Astrocyte (in vitro differentiated cells and primary cell): ENCODE measurements at regions not wholly inside any gene's neighbourhood (a gene's known extent, or its start where the extent isn't known, plus 50 kb on each side); places are given as distances from the start of the nearest gene placed in this dataset.

Experiments used
- DNase-seq: peaks from one replicate; pipeline ENCODE4 v3.0.0-alpha.2; 2010; ENCODE audit warnings: low read depth
- FAIRE-seq: peaks from 2 replicates; lab custom pipeline; 2011; peaks lifted over from hg19 to GRCh38; lab: Jason Lieb, UNC
- H2AFZ ChIP-seq: 2 replicates; pipeline ENCODE4 v1.6.0; 2012; ENCODE audit warnings: low read depth, low read length, inconsistent platforms
- H3K27ac ChIP-seq: 2 replicates; pipeline ENCODE4 v1.5.1; 2011; ENCODE audit warnings: low read depth, low read length, inconsistent platforms
- H3K27me3 ChIP-seq: 2 replicates; pipeline ENCODE4 v1.6.0; 2011; ENCODE audit warnings: low read length, inconsistent platforms; ENCODE audit not compliant: insufficient read depth
- H3K36me3 ChIP-seq: 2 replicates; pipeline ENCODE4 v1.5.1; 2011; ENCODE audit warnings: low read length, inconsistent platforms; ENCODE audit not compliant: insufficient read depth
- H3K4me1 ChIP-seq: 2 replicates; pipeline ENCODE4 v1.5.1; 2011; ENCODE audit warnings: low read length, inconsistent platforms; ENCODE audit not compliant: insufficient read depth
- H3K4me2 ChIP-seq: 2 replicates; pipeline ENCODE4 v1.6.0; 2012; ENCODE audit warnings: low read length, inconsistent platforms
- H3K4me3 ChIP-seq: 2 replicates; pipeline ENCODE4 v1.5.1; 2011; ENCODE audit warnings: low read depth, mild to moderate bottlenecking, low read length, inconsistent platforms; ENCODE audit not compliant: insufficient read depth
- H3K79me2 ChIP-seq: 2 replicates; pipeline ENCODE4 v1.6.0; 2012; ENCODE audit warnings: mild to moderate bottlenecking, low read length, inconsistent platforms; ENCODE audit not compliant: insufficient read depth
- H3K9ac ChIP-seq: 2 replicates; pipeline ENCODE4 v1.6.0; 2012; ENCODE audit warnings: mild to moderate bottlenecking, low read length, inconsistent platforms
- H3K9me3 ChIP-seq: 2 replicates; pipeline ENCODE4 v1.5.1; 2012; ENCODE audit warnings: low read depth, mild to moderate bottlenecking, low read length, inconsistent platforms; ENCODE audit not compliant: insufficient read depth
- H4K20me1 ChIP-seq: 2 replicates; pipeline ENCODE4 v1.6.0; 2012; ENCODE audit warnings: low read length, inconsistent platforms; ENCODE audit not compliant: insufficient read depth
- H3K27ac Mint-ChIP-seq: one replicate; pipeline ENCODE4 v1.8.0; 2021; ENCODE audit warnings: mild to moderate bottlenecking, mixed read lengths; ENCODE audit not compliant: unreplicated experiment
- H3K27me3 Mint-ChIP-seq: one replicate; pipeline ENCODE4 v1.8.0; 2021; ENCODE audit warnings: low read depth, mixed read lengths; ENCODE audit not compliant: unreplicated experiment
- H3K36me3 Mint-ChIP-seq: one replicate; pipeline ENCODE4 v1.8.0; 2021; ENCODE audit warnings: low read depth, mixed read lengths; ENCODE audit not compliant: unreplicated experiment
- H3K4me1 Mint-ChIP-seq: one replicate; pipeline ENCODE4 v1.8.0; 2021; ENCODE audit warnings: low read depth, mixed read lengths; ENCODE audit not compliant: unreplicated experiment
- H3K4me3 Mint-ChIP-seq: one replicate; pipeline ENCODE4 v1.8.0; 2021; ENCODE audit warnings: mild to moderate bottlenecking, moderate library complexity, mixed read lengths; ENCODE audit not compliant: unreplicated experiment
- H3K9me3 Mint-ChIP-seq: one replicate; pipeline ENCODE4 v1.8.0; 2021; ENCODE audit warnings: mild to moderate bottlenecking, mixed read lengths; ENCODE audit not compliant: unreplicated experiment
- EZH2 ChIP-seq: IDR thresholded peaks from 2 replicates; pipeline ENCODE4 v1.6.1; 2012; ENCODE audit warnings: mild to moderate bottlenecking, low read length, inconsistent platforms; ENCODE audit not compliant: insufficient read depth
- TF ChIP-seq, protein P1 (sequence below): IDR thresholded peaks from 2 replicates; pipeline ENCODE4 v1.5.1; 2011; ENCODE audit warnings: low read depth, mild to moderate bottlenecking, inconsistent platforms, low read length, moderate library complexity; ENCODE audit not compliant: insufficient read depth

- Histone ChIP-seq H3K4me2 (no peak overlapping the region), H4K20me1 (no peaks in the 10 kb centered on the region), H3K4me1 (no peaks in the 10 kb centered on the region), H2AFZ (no peak overlapping the region), H3K9ac (no peak overlapping the region), H3K27ac (no peak overlapping the region), H3K27me3 (no peaks in the 10 kb centered on the region), H3K9me3 (no peaks in the 10 kb centered on the region), H3K4me3 (no peak overlapping the region), H3K79me2 (no peaks in the 10 kb centered on the region), H3K36me3 (no peaks in the 10 kb centered on the region)
- DNase-seq (no peak), FAIRE-seq (no peak)
- Mint-ChIP-seq H3K36me3 (no peaks in the 10 kb centered on the region), H3K4me3 (no peak overlapping the region), H3K27ac (no peak overlapping the region), H3K27me3 (peaks cover 8% of the 10 kb centered on the region), H3K4me1 (no peaks in the 10 kb centered on the region), H3K9me3 (peaks cover 2% of the 10 kb centered on the region)
- TF ChIP-seq EZH2, result no peak
- TF ChIP-seq, protein P1, sequence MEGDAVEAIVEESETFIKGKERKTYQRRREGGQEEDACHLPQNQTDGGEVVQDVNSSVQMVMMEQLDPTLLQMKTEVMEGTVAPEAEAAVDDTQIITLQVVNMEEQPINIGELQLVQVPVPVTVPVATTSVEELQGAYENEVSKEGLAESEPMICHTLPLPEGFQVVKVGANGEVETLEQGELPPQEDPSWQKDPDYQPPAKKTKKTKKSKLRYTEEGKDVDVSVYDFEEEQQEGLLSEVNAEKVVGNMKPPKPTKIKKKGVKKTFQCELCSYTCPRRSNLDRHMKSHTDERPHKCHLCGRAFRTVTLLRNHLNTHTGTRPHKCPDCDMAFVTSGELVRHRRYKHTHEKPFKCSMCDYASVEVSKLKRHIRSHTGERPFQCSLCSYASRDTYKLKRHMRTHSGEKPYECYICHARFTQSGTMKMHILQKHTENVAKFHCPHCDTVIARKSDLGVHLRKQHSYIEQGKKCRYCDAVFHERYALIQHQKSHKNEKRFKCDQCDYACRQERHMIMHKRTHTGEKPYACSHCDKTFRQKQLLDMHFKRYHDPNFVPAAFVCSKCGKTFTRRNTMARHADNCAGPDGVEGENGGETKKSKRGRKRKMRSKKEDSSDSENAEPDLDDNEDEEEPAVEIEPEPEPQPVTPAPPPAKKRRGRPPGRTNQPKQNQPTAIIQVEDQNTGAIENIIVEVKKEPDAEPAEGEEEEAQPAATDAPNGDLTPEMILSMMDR, result no peak
Observed at GRCh38 chr15:52943746-52944145, 153.6 kb upstream of the ONECUT1 start.

DNA sequence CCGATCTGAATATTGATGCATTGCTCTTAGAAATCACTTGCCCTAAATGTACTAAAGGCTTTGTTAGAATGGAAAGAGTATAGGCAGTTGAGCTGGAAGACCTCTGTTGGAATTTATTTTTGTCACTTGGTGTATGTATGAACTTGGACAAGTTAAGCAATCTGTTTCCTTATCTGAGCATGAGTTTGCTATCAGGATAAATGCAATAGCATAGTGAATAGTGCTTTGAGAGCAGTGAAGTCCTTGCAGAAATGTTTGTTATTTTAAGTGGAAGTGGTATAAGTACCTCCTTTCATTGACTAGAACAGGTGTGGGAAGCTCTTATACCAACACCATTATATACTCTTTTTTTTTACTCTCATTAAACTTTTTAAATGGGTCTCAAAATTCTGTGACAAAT, 146.4 kb upstream of the ONECUT1 start:
- DNase-seq (no peak), FAIRE-seq (no peak)
- H3K36me3 ChIP-seq, result no peaks in the 10 kb centered on the region
- no peak overlapping the region for H3K9ac ChIP-seq
- H3K4me1 ChIP-seq, result no peaks in the 10 kb centered on the region
- no peak overlapping the region for H3K4me3 ChIP-seq
- Mint-ChIP-seq H3K4me1 (no peaks in the 10 kb centered on the region), H3K4me3 (no peak overlapping the region), H3K27me3 (peaks cover 6% of the 10 kb centered on the region), H3K36me3 (no peaks in the 10 kb centered on the region), H3K27ac (no peak overlapping the region), H3K9me3 (no peaks in the 10 kb centered on the region)
- H2AFZ ChIP-seq, result no peak overlapping the region
- H4K20me1 ChIP-seq, result no peaks in the 10 kb centered on the region
- H3K9me3 ChIP-seq, result no peaks in the 10 kb centered on the region
- no peak overlapping the region for H3K4me2 ChIP-seq
- no peak overlapping the region for H3K27ac ChIP-seq
- no peaks in the 10 kb centered on the region for H3K79me2 ChIP-seq
- H3K27me3 ChIP-seq, result no peaks in the 10 kb centered on the region
- TF ChIP-seq, protein P1, result no peak
- no peak for TF ChIP-seq EZH2

DNA sequence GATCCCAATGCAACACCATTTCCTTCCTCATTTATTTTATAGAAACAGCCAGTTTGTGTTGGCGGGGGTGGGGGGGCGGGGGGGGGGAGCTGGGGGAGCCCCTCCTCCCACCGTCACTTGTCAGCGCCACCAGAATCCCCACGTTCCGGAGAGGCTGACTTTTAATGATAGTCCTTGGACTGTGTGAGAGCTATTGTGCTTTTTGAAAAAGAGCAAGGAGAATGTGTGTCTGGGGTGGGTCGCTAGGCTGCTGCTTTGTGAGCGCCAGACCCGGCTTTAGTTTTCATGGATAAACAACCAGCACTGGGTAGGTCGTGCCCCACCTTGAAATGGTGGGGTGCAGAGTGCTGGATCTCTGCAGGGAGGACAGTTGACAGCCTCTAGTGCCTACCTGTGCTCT, 135.0 kb upstream of the ONECUT1 start:
- FAIRE-seq, result no peak

More for the DNA sequence above, 135.0 kb upstream of the ONECUT1 start:
- no peaks in the 10 kb centered on the region for H3K9me3 Mint-ChIP-seq
- H3K27me3 ChIP-seq, result no peaks in the 10 kb centered on the region
- H3K27ac ChIP-seq, result no peak overlapping the region
- no peaks in the 10 kb centered on the region for H3K36me3 Mint-ChIP-seq
- no peaks in the 10 kb centered on the region for H3K4me1 Mint-ChIP-seq
- no peaks in the 10 kb centered on the region for H4K20me1 ChIP-seq
- peaks cover 14% of the 10 kb centered on the region for H3K27me3 Mint-ChIP-seq
- H3K27ac Mint-ChIP-seq, result no peak overlapping the region
- TF ChIP-seq, protein P1, result no peak
- no peak for TF ChIP-seq EZH2
- no peak for DNase-seq
- no peaks in the 10 kb centered on the region for H3K36me3 ChIP-seq
- H3K4me3 ChIP-seq, result no peak overlapping the region
- no peak overlapping the region for H2AFZ ChIP-seq
- H3K4me1 ChIP-seq, result no peaks in the 10 kb centered on the region
- H3K79me2 ChIP-seq, result no peaks in the 10 kb centered on the region
- peaks cover 5% of the 10 kb centered on the region for H3K9me3 ChIP-seq
- H3K9ac ChIP-seq, result no peak overlapping the region
- H3K4me2 ChIP-seq, result no peak overlapping the region
- H3K4me3 Mint-ChIP-seq, result no peak overlapping the region
